AG10803 (cell line): ENCODE measurements at regions not wholly inside any gene's neighbourhood (a gene's known extent, or its start where the extent isn't known, plus 50 kb on each side); places are given as distances from the start of the nearest gene placed in this dataset.

Source experiments
- DNase-seq: peaks from one replicate; pipeline ENCODE4 v3.0.0; 2010; ENCODE audit warnings: low read depth
- H3K4me3 ChIP-seq: 2 replicates; pipeline ENCODE4 v1.5.1; 2011; ENCODE audit warnings: mild to moderate bottlenecking, low read length, control low read depth
- TF ChIP-seq, protein P1 (sequence below): conservative IDR thresholded peaks from 2 replicates; pipeline ENCODE4 v1.5.1; 2011; ENCODE audit warnings: mild to moderate bottlenecking, low read length, control low read depth, inconsistent platforms

DNA sequence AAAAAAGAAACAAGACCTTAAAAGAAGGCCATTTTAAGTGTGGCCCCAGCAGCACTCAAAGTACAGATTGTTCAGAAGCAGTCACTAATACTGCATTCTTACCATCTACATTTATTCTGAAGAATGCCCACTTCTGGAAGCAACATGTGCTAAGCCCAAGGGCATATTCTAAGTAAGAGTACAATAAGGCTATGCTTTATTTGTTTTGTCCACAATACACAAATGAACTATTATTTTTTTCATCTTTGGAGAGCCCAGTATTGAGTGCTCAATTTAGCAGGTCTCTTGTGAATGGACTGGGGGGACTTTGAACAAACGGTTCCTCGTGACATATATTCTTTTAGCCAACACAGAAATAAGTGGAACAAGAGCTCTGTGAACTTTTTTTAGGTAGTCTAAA lies 191.4 kb upstream of the CHORDC1 start:
- H3K4me3 ChIP-seq, result no peak overlapping the region
- no peak for DNase-seq
- TF ChIP-seq, protein P1, sequence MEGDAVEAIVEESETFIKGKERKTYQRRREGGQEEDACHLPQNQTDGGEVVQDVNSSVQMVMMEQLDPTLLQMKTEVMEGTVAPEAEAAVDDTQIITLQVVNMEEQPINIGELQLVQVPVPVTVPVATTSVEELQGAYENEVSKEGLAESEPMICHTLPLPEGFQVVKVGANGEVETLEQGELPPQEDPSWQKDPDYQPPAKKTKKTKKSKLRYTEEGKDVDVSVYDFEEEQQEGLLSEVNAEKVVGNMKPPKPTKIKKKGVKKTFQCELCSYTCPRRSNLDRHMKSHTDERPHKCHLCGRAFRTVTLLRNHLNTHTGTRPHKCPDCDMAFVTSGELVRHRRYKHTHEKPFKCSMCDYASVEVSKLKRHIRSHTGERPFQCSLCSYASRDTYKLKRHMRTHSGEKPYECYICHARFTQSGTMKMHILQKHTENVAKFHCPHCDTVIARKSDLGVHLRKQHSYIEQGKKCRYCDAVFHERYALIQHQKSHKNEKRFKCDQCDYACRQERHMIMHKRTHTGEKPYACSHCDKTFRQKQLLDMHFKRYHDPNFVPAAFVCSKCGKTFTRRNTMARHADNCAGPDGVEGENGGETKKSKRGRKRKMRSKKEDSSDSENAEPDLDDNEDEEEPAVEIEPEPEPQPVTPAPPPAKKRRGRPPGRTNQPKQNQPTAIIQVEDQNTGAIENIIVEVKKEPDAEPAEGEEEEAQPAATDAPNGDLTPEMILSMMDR, result no peak

GRCh38 chr11:90407350-90407749 lies 184.5 kb upstream of the CHORDC1 start:
- TF ChIP-seq, protein P1, result no peak

DNA sequence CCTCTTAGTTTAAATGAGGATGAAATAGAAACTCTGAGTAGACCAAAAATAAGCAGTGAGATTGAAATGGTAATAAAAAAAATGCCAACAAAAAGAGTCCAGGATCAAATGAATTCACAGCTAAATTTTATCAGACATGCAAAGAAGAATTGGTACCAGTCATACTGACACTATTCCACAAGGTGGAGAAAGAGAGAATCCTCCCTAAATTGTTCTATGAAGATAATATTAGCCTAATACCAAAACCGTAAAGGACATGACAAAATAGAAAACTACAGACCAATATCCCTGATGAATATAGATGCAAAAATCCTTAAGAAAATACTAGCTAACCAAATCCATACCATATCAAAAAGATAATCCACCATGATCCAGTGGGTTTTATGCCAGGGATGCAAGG lies 169.8 kb upstream of the CHORDC1 start:
- TF ChIP-seq, protein P1, result no peak
- DNase-seq, result no peak
- no peak overlapping the region for H3K4me3 ChIP-seq

More at GRCh38 chr11:90407350-90407749, 184.5 kb upstream of the CHORDC1 start:
- DNase-seq, result no peak
- no peak overlapping the region for H3K4me3 ChIP-seq

GRCh38 chr11:90391756-90392155 lies 168.9 kb upstream of the CHORDC1 start:
- H3K4me3 ChIP-seq, result no peak overlapping the region
- no peak for DNase-seq

GRCh38 chr11:90380206-90380605 lies 157.4 kb upstream of the CHORDC1 start:
- no peak for DNase-seq
- TF ChIP-seq, protein P1, result no peak
- no peak overlapping the region for H3K4me3 ChIP-seq

More at GRCh38 chr11:90391756-90392155, 168.9 kb upstream of the CHORDC1 start:
- TF ChIP-seq, protein P1, result no peak

DNA sequence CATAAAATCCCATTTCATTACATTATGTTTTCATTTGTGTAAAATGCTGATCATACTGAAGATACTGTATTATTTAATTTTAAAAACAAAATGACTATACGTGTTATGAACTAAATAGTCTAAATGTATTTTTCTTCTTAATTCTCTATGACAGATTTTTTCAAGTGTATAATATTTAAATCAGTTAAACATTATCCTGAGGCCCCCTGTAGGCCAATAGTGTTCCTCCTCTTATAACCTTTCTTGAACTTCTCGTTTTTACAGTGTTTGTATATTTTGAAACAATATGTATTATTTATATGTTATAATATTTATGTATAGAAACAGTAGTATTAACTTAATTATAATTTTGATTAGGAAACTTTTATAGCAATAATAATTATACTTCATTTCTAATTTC lies 151.1 kb upstream of the CHORDC1 start:
- TF ChIP-seq, protein P1, result no peak
- DNase-seq, result no peak
- no peak overlapping the region for H3K4me3 ChIP-seq

GRCh38 chr11:90364527-90364926 lies 141.7 kb upstream of the CHORDC1 start:
- TF ChIP-seq, protein P1, result no peak
- DNase-seq, result no peak
- H3K4me3 ChIP-seq, result no peak overlapping the region
